ENCODE measurements at regions not wholly inside any gene's neighbourhood (a gene's known extent, or its start where the extent isn't known, plus 50 kb on each side); places are given as distances from the start of the nearest gene placed in this dataset.
"Not testable (repeated sequence)": the region's sequence is repeated elsewhere in the genome, so short reads cannot be mapped to it uniquely, and the experiment has no call there.

- DNase-seq: no peak
These were observed 827.7 kb downstream of the TMTC2 start for GRCh38 chr12:83514372-83514771.

GRCh38 chr12:83506841-83507240, 820.1 kb downstream of the TMTC2 start:
- DNase-seq: no peak

GRCh38 chr12:83505586-83505985, 818.9 kb downstream of the TMTC2 start:
- DNase-seq: no peak

- DNase-seq: not testable (repeated sequence)
These were observed 813.2 kb downstream of the TMTC2 start for GRCh38 chr12:83499894-83500293.

GRCh38 chr12:83477696-83478095, 791.0 kb downstream of the TMTC2 start:
- no peak for DNase-seq

GRCh38 chr12:83476695-83477690, 790.3 kb downstream of the TMTC2 start:
- DNase-seq: no peak

- DNase-seq: no peak
These were observed 789.3 kb downstream of the TMTC2 start for GRCh38 chr12:83476006-83476405.

GRCh38 chr12:83474369-83474768, 787.7 kb downstream of the TMTC2 start:
- DNase-seq: no peak

GRCh38 chr12:83473408-83474095, 786.8 kb downstream of the TMTC2 start:
- DNase-seq: no peak

- DNase-seq: no peak
These were observed 786.1 kb downstream of the TMTC2 start for GRCh38 chr12:83472772-83473171.

- DNase-seq: no peak
These were observed 785.6 kb downstream of the TMTC2 start for GRCh38 chr12:83472350-83472749.

GRCh38 chr12:83471341-83471740, 784.6 kb downstream of the TMTC2 start:
- peak; percentile 25 for DNase-seq

GRCh38 chr12:83470749-83471148, 784.0 kb downstream of the TMTC2 start:
- DNase-seq: peak; percentile 19

GRCh38 chr12:83468988-83469908, 782.5 kb downstream of the TMTC2 start:
- no peak for DNase-seq

GRCh38 chr12:83465632-83466031, 778.9 kb downstream of the TMTC2 start:
- DNase-seq: no peak

- no peak for DNase-seq
These were observed 775.7 kb downstream of the TMTC2 start for GRCh38 chr12:83462419-83462818.

- DNase-seq: no peak
These were observed 774.7 kb downstream of the TMTC2 start for GRCh38 chr12:83461336-83461935.

GRCh38 chr12:83451189-83451588, 764.5 kb downstream of the TMTC2 start:
- no peak for DNase-seq

GRCh38 chr12:83434600-83434999, 747.9 kb downstream of the TMTC2 start:
- DNase-seq: no peak

- no peak for DNase-seq
These were observed 745.5 kb downstream of the TMTC2 start for GRCh38 chr12:83432176-83432719.

- DNase-seq: not testable (repeated sequence)
These were observed 741.0 kb downstream of the TMTC2 start for GRCh38 chr12:83427586-83428136.

- DNase-seq: no peak
These were observed 728.3 kb downstream of the TMTC2 start for GRCh38 chr12:83414981-83415380.

Data from NCI-H510A (cell line).